ENCODE measurements at regions not wholly inside any gene's neighbourhood (a gene's known extent, or its start where the extent isn't known, plus 50 kb on each side); places are given as distances from the start of the nearest gene placed in this dataset.
"Not testable (repeated sequence)": the region's sequence is repeated elsewhere in the genome, so short reads cannot be mapped to it uniquely, and the experiment has no call there.

DNA sequence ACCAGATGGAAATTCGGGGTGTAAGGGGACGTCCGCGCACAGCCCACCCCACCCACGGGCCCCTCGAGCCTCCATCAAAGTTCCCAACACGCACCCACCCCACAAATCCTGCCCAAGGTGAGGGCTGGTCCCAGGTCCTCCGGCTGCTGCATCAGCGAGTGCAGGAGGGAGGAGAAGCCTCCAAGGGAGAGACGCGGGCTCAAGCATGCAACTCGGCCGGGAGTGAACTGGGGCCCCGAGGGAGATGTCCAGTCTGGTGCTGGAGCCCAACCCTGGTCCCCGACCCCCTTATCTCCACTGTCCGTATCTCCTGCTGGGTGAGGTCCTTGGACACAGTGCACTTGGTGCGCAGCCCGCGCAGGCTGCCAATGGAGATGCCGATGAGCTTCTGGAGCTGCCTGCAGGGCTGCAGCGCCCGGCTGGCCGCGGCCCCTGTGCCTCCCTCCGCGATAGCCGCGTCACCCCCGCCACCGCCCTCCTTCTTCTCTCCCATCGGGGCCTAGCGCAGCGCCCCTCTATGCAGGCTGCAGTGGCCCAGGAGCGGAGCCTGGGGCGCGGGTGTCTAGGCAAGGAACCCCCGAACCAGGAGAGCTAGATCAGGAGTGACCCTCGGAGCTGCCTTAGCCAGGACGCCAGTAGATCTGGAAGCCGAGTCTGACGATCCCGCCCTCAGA lies 489.2 kb downstream of the ZNF33B start:
- Histone ChIP-seq H3K4ac (ENCODE audit: low read depth, low read length) (no peak overlapping the region), H4K12ac (ENCODE audit: low read depth, low read length) (no peak overlapping the region), H2BK120ac (ENCODE audit: insufficient read depth, low read length, poor library complexity) (no peak overlapping the region), H2AFZ (ENCODE audit: insufficient read depth, low read length, poor library complexity) (no peak overlapping the region), H3K4me1 (ENCODE audit: control insufficient read depth in 1 of 2, insufficient read depth in 2 of 2, low read length in 2 of 2) (no peaks in the 10 kb centered on the region), H3K27ac (ENCODE audit: low read depth, low read length) (no peak overlapping the region), H2BK12ac (ENCODE audit: low read length) (no peak overlapping the region), H2AK5ac (ENCODE audit: low read length) (no peak overlapping the region), H3K27me3 (ENCODE audit: insufficient read depth, low read length) (no peaks in the 10 kb centered on the region), H3K4me3 (ENCODE audit: low read depth, low read length) (no peak overlapping the region), H3K4me2 (ENCODE audit: low read length) (no peak overlapping the region), H3K9me3 (ENCODE audit: insufficient read depth, low read depth, low read length) (peaks cover 23% of the 10 kb centered on the region), H2BK5ac (ENCODE audit: low read depth, low read length, poor library complexity) (no peak overlapping the region), H3K79me1 (ENCODE audit: low read length) (no peaks in the 10 kb centered on the region), H3K36me3 (ENCODE audit: control insufficient read depth in 1 of 2, insufficient read depth in 2 of 2, low read length in 2 of 2) (no peaks in the 10 kb centered on the region), H3K9ac (ENCODE audit: low read length) (no peak overlapping the region), H4K8ac (ENCODE audit: low read depth, low read length) (no peak overlapping the region), H3K79me2 (ENCODE audit: control insufficient read depth, insufficient read depth, low read length, poor library complexity) (no peaks in the 10 kb centered on the region), H3K14ac (ENCODE audit: low read length) (no peak overlapping the region), H3K23ac (ENCODE audit: low read length) (no peak overlapping the region), H3K18ac (ENCODE audit: low read length) (no peak overlapping the region), H4K91ac (ENCODE audit: low read depth, low read length) (no peak overlapping the region)
- DNase-seq, result no peak
- no CpG with 5 or more reads among the region's 42 CpGs for WGBS (ENCODE audit: extremely low coverage, insufficient coverage, insufficient read length)

DNA sequence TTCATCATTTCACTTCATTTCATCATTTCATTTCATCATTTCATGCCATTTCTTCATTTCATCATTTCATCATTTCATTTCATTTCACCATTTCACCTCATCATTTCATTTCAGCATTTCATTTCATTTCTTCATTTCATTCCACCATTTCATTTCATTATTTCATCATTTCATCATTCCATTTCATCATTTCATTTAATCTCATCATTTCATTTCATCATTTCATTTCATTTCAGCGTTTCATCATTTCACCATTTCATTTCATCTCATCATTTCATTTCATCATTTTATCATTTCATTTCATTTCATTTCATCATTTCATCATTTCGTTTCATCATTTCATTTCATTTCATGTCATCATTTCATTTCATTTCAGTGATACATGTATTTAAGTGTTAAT lies 492.2 kb downstream of the ZNF33B start:
- not testable (repeated sequence) for H4K12ac ChIP-seq (ENCODE audit: low read depth, low read length); H4K91ac ChIP-seq (ENCODE audit: low read depth, low read length); H3K27me3 ChIP-seq (ENCODE audit: insufficient read depth, low read length); DNase-seq; H3K4me3 ChIP-seq (ENCODE audit: low read depth, low read length); H2BK5ac ChIP-seq (ENCODE audit: low read depth, low read length, poor library complexity); H3K4ac ChIP-seq (ENCODE audit: low read depth, low read length); H3K23ac ChIP-seq (ENCODE audit: low read length); H2AK5ac ChIP-seq (ENCODE audit: low read length); H3K79me1 ChIP-seq (ENCODE audit: low read length); H3K4me1 ChIP-seq (ENCODE audit: control insufficient read depth in 1 of 2, insufficient read depth in 2 of 2, low read length in 2 of 2); H3K27ac ChIP-seq (ENCODE audit: low read depth, low read length); H3K18ac ChIP-seq (ENCODE audit: low read length); H3K79me2 ChIP-seq (ENCODE audit: control insufficient read depth, insufficient read depth, low read length, poor library complexity); H3K9ac ChIP-seq (ENCODE audit: low read length); H3K14ac ChIP-seq (ENCODE audit: low read length); H2BK12ac ChIP-seq (ENCODE audit: low read length); H3K4me2 ChIP-seq (ENCODE audit: low read length); H2AFZ ChIP-seq (ENCODE audit: insufficient read depth, low read length, poor library complexity); H3K36me3 ChIP-seq (ENCODE audit: control insufficient read depth in 1 of 2, insufficient read depth in 2 of 2, low read length in 2 of 2); H4K8ac ChIP-seq (ENCODE audit: low read depth, low read length); H2BK120ac ChIP-seq (ENCODE audit: insufficient read depth, low read length, poor library complexity)
- H3K9me3 ChIP-seq (ENCODE audit: insufficient read depth, low read depth, low read length), result peaks cover 23% of the 10 kb centered on the region
- WGBS (ENCODE audit: extremely low coverage, insufficient coverage, insufficient read length), result 100% methylated on average over 2 of the region's 2 CpGs

DNA sequence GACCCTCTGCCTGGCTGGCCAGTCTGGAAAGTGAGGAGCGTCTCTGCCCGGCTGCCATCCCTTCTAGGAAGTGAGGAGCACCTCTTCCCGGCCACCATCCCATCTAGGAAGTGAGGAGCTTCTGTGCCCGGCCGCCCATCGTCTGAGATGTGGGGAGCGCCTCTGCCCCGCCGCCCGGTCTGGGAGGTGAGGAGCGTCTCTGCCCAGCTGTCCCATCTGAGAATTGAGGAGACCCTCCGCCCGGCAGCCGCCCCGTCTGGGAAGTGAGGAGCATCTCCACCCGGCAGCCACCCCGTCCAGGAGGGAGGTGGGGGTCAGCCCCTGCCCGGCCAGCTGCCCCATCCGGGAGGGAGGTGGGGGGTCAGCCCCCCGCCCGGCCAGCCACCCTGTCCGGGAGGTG lies 500.3 kb downstream of the ZNF33B start:
- H3K4ac ChIP-seq (ENCODE audit: low read depth, low read length); H2AFZ ChIP-seq (ENCODE audit: insufficient read depth, low read length, poor library complexity); H3K9me3 ChIP-seq (ENCODE audit: insufficient read depth, low read depth, low read length); H3K27me3 ChIP-seq (ENCODE audit: insufficient read depth, low read length); H3K18ac ChIP-seq (ENCODE audit: low read length); H2BK5ac ChIP-seq (ENCODE audit: low read depth, low read length, poor library complexity); H3K9ac ChIP-seq (ENCODE audit: low read length); H3K36me3 ChIP-seq (ENCODE audit: control insufficient read depth in 1 of 2, insufficient read depth in 2 of 2, low read length in 2 of 2); H2AK5ac ChIP-seq (ENCODE audit: low read length); H3K23ac ChIP-seq (ENCODE audit: low read length); H3K4me2 ChIP-seq (ENCODE audit: low read length); H2BK120ac ChIP-seq (ENCODE audit: insufficient read depth, low read length, poor library complexity); H4K12ac ChIP-seq (ENCODE audit: low read depth, low read length); H4K91ac ChIP-seq (ENCODE audit: low read depth, low read length); H3K4me1 ChIP-seq (ENCODE audit: control insufficient read depth in 1 of 2, insufficient read depth in 2 of 2, low read length in 2 of 2); H3K27ac ChIP-seq (ENCODE audit: low read depth, low read length); H4K8ac ChIP-seq (ENCODE audit: low read depth, low read length); DNase-seq; H3K14ac ChIP-seq (ENCODE audit: low read length); H3K4me3 ChIP-seq (ENCODE audit: low read depth, low read length); H3K79me1 ChIP-seq (ENCODE audit: low read length); H3K79me2 ChIP-seq (ENCODE audit: control insufficient read depth, insufficient read depth, low read length, poor library complexity); H2BK12ac ChIP-seq (ENCODE audit: low read length): not testable (repeated sequence)
- WGBS (ENCODE audit: extremely low coverage, insufficient coverage, insufficient read length), result no CpG with 5 or more reads among the region's 22 CpGs

DNA sequence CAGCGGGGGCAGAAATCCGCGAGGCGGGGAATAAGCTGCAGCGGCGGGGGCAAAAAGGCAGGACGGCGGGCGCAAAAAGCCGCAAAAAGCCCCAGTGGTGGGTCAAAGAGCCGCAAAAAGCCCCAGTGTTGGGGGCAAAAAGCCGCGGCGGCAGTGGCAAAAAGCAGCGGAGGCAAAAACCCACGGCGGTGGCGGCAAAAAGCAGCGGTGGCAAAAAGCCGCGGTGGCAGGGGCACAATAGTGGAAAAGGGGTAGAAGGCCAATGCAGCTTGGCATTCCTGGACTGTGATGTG lies 525.3 kb downstream of the ZNF33B start:
- Histone ChIP-seq H3K4me2 (ENCODE audit: low read length) (no peak overlapping the region), H2BK120ac (ENCODE audit: insufficient read depth, low read length, poor library complexity) (no peak overlapping the region), H3K79me2 (ENCODE audit: control insufficient read depth, insufficient read depth, low read length, poor library complexity) (no peaks in the 10 kb centered on the region), H3K9me3 (ENCODE audit: insufficient read depth, low read depth, low read length) (peaks cover 19% of the 10 kb centered on the region), H3K23ac (ENCODE audit: low read length) (no peak overlapping the region), H2AFZ (ENCODE audit: insufficient read depth, low read length, poor library complexity) (no peak overlapping the region), H3K27me3 (ENCODE audit: insufficient read depth, low read length) (no peaks in the 10 kb centered on the region), H3K4me3 (ENCODE audit: low read depth, low read length) (no peak overlapping the region), H4K12ac (ENCODE audit: low read depth, low read length) (no peak overlapping the region), H3K27ac (ENCODE audit: low read depth, low read length) (no peak overlapping the region), H2BK12ac (ENCODE audit: low read length) (no peak overlapping the region), H3K14ac (ENCODE audit: low read length) (no peak overlapping the region), H2AK5ac (ENCODE audit: low read length) (no peak overlapping the region), H3K18ac (ENCODE audit: low read length) (no peak overlapping the region), H3K79me1 (ENCODE audit: low read length) (no peaks in the 10 kb centered on the region), H4K91ac (ENCODE audit: low read depth, low read length) (no peak overlapping the region), H3K36me3 (ENCODE audit: control insufficient read depth in 1 of 2, insufficient read depth in 2 of 2, low read length in 2 of 2) (no peaks in the 10 kb centered on the region), H3K4me1 (ENCODE audit: control insufficient read depth in 1 of 2, insufficient read depth in 2 of 2, low read length in 2 of 2) (no peaks in the 10 kb centered on the region), H4K8ac (ENCODE audit: low read depth, low read length) (no peak overlapping the region), H3K4ac (ENCODE audit: low read depth, low read length) (no peak overlapping the region), H3K9ac (ENCODE audit: low read length) (no peak overlapping the region), H2BK5ac (ENCODE audit: low read depth, low read length, poor library complexity) (no peak overlapping the region)
- WGBS (ENCODE audit: extremely low coverage, insufficient coverage, insufficient read length), result no CpG with 5 or more reads among the region's 21 CpGs
- no peak for DNase-seq

Measured in trophoblast cell (in vitro differentiated cells and primary cell).